GM18498 (cell line): ENCODE measurements at regions not wholly inside any gene's neighbourhood (a gene's known extent, or its start where the extent isn't known, plus 50 kb on each side); places are given as distances from the start of the nearest gene placed in this dataset.
"Not testable (repeated sequence)": the region's sequence is repeated elsewhere in the genome, so short reads cannot be mapped to it uniquely, and the experiment has no call there.

ENCODE experiments used
- ATAC-seq: cut with Tn5 transposase; IDR thresholded peaks from one replicate; pipeline ENCODE4 v1.9.1; 2021; ENCODE audit warnings: mild to moderate bottlenecking, moderate library complexity; ENCODE audit not compliant: unreplicated experiment

DNA sequence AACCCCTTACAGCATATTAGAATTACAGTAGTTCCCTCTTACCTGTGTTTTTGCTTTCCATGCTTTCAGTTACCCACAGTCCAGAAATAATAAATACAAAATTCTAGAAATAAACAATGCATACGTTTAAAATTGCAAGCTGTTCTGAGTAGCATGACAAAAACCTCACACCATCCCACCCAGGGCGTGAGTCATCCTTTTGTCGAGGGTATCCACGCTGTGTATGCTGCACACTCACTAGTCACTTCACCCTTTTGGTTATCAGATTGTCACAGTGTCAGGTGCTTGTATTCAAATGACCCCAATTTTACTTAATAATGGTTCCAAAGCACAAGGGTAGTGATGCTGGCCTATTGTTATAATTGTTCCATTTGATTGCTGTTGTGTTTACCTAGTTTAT, 72.5 kb upstream of the P3H2 start:
- ATAC-seq: no peak

DNA sequence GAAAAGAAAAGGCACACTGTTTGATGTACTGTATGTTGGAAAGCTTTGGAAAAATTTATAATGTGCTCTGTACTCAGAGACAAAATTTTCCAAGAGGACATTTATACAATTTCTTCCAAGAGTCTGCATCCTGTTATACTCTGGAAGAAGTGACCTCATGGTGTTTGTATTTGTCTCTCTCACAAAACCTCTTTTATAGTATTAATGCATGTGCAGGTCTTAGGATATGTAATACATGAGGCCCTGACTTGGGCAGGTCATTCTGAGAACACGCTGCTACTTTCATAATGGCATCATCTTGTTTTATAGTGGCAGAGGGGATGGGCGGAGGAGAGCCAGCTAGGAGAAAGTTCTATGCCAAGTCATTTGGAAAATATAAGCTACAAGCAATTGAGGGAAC, 72.0 kb upstream of the P3H2 start:
- ATAC-seq: no peak

DNA sequence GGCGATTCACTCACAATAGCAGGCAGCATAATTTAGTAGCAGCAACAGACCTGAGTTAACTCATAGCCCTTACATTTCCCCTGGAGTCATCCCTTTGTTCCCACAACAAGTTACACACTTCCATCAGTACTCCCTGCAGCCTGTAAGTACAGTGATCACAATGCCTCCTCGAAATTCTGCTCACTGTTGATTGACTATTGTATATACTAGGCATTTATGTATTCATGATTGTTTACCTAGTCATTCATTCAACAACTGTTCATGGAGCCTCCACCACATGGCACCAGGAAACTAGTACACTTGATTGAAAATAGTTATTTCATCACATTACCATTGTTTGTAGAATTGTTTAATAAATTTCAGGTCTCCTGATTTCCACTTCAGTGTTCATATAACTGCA, 71.4 kb upstream of the P3H2 start:
- ATAC-seq: no peak

DNA sequence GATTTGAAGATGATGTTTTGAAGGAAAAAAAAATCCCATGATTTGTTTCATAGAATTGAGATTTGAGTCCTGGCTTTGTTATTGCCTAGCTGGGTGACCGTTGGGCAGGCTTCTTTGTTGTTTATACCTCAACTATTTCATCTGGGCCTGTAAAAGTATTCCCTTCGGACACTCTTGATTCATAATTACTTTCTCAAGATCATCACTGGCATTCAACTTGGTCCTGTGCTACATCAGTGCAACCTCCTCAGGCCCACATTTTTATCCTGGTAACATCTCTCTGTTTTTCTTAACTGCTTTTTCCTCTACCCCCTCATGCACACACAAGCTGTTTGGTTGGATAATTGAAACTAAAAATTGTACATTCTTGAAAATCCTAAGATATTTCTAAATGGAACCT, 67.5 kb upstream of the P3H2 start:
- ATAC-seq: no peak

DNA sequence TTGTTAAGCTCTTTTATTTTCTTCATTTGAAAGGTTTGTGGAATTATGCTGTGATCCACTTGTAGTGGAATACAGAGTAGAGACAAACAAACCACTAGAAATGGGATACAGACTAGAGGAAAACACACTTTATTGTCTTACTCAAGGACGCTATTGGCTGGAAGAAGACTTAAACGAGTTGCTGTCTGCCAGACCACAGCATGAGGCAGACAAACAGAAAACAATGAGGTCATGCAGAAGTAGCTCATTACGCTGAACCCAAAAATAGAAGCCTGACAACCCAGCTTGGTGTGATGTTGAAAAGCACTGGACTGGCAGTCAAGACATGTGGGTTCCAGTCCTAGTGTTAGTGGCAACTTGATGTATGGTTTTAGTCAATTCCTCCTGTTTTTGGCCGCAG, 62.4 kb upstream of the P3H2 start:
- no peak for ATAC-seq

DNA sequence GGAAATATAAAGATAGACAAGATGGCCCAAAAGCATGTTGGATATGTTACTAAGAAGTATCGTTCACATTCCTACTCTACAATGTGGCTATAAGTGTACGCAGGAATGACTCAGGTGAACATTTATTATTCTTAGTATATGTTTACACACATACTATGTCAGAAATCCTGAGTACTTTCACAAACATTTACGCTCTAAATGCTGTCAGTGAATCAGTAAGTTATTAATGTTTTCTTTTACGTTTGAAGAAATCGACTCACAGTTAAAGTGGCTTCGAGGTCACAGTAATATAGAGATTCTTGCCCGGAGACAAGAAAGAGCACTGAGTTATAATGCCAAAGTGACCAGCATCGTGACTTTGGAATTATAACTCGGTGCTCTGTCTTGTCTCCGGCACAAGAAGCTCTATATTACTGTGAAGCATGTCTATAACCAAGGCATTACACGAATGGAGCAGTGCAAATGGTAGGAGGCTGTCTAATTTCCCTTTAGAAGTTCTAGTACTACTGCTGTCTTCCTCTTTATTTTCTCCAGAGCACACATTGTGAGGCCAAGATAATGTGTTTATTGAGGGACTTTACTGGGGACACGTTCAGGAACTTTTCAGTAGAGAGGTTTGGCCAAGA, 61.8 kb upstream of the P3H2 start:
- no peak for ATAC-seq

DNA sequence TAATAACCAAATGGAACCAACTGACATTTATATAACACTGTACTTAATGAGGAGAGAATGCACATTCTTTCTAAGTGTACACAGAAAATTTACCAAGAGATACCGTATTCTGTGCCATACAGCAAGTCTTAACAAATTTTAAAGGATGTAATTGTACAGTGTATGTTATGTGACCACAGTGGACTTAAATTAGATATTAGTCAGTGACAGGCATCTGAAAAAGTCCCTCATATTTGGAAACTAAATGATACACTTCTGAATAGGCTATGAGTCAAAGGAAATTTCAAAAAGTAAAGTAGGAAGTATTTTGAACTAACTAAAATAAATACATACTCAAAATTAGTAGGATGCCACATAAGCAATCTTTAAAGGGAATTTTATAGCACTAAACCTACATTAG, 59.6 kb upstream of the P3H2 start:
- ATAC-seq: no peak

DNA sequence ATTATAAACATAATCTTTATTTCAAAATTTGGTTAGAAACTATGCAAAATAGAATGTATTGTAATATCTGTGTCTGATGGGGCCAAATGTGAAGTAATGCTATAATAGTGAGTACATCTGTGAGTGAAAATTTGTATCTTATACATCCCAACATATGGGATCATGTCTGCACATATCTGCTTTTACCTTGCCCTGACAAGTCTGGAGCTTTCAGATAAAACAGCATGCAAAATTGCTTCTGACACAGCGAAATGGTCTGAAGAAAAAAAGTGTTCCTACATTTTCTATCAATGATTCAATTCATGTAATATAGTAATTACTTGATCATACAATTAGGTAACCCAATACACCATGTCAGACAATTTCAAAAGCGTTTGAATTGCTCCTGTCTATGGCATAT, 58.1 kb upstream of the P3H2 start:
- ATAC-seq: no peak

DNA sequence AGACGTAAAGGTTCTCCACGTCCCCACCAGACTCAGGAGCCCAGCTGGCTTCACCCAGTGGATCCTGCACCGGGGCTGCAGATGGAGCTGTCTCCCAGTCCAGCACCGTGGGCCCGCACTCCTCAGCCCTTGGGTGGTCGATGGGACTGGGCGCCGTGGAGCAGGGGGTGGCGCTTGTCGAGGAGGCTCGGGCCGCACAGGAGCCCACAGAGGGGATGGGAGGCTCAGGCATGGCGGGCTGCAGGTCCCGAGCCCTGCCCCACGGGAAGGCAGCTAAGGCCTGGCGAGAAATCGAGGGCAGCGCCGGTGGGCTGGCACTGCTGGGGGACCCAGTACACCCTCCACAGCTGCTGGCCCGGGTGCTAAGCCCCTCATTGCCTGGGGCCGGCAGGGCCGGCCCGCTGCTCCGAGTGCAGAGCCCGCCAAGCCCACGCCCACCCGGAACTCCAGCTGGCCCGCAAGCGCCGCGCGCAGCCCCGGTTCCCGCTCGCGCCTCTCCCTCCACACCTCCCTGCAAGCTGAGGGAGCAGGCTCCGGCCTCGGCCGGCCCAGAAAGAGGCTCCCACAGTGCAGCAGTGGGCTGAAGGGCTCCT, 56.3 kb upstream of the P3H2 start:
- not testable (repeated sequence) for ATAC-seq

DNA sequence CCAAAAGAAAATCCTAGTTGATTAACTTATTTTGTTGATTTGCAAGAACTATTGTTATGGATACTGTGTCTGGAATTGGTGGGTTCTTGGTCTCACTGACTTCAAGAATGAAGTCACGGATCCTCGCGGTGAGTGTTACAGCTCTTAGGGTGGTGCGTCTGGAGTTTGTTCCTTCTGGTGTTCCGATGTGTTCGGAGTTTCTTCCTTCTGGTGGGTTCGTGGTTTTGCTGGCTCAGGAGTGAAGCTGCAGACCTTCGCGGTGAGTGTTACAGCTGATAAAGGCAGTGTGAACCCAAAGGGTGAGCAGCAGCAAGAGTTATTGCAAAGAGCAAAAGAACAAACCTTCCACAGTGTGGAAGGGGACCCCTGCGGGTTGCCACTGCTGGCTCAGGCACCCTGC, 55.4 kb upstream of the P3H2 start:
- not testable (repeated sequence) for ATAC-seq

DNA sequence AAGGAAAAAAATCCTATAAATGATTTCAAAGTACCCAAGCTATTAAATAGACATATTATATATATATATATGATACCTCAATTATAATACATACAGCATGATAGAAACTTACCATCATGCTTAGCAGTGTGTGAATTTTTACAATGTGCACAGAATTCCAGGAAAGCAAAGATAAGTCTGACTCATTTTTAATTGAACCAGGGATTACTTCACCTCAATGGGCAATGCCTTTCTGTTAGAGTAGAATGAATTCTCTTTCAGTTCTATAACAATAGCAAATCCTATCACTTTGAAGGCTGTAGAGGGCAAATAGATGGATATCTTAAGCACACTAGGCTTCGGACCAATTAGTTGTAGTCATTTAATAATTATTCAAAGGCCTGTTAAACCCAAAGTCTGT, 54.8 kb upstream of the P3H2 start:
- ATAC-seq: no peak

DNA sequence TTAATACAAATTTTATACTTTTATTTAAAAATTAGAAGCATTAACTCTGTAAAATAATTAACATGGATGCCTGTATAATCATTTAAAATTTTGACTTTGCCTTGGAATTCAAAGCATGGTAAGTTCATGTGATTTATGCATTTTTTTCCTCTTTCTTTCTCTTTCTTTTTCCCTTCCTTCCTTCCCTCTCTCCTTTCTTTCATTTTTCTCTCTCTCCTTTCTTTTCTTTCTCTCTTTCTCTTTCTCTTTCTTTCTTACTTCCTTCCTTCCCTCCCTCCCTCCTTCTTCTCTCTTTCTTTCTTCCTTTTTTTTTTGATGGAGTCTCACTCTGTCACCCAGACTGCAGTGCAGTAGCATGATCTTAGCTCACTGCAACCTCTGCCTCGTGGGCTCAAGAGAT, 53.8 kb upstream of the P3H2 start:
- no peak for ATAC-seq

DNA sequence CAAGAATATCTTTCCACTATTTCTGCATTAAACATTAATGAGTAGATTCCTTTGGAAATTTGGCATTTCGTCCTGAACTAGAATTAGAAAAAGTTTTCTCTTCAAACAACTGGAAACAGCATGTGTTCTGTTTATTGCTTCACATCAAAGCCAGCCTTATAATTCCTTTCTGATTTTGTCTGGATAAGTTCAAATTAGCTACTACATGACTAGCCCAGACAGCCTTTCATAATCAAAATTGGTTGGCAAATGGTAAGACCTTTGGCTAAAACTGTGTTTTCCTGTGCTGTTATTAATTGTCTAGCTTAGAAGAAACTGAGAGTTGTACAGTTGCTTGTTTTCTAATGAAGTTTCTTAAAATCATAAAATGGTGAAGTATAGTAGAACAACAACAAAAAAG, 52.7 kb upstream of the P3H2 start:
- ATAC-seq: no peak

DNA sequence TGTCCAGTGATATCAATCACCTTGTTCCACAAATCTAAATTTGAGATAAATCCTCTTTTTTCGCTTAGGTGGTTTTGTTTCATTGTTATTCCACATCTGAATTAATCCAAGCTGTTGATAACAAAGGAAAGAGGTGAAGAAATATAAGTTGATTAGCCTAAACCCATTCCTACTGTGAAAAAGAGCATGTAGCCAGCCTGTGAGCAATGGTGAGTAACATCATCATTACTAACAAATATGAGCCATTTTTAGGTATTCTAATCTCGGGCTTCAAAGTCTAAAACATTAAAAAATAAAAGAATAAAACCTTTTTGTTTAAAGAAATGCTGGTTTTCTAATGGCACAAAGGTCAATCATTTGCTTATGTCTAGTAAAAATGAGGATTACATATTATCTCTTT, 52.1 kb upstream of the P3H2 start:
- ATAC-seq: no peak
